ENCODE measurements at regions not wholly inside any gene's neighbourhood (a gene's known extent, or its start where the extent isn't known, plus 50 kb on each side); places are given as distances from the start of the nearest gene placed in this dataset.

DNA sequence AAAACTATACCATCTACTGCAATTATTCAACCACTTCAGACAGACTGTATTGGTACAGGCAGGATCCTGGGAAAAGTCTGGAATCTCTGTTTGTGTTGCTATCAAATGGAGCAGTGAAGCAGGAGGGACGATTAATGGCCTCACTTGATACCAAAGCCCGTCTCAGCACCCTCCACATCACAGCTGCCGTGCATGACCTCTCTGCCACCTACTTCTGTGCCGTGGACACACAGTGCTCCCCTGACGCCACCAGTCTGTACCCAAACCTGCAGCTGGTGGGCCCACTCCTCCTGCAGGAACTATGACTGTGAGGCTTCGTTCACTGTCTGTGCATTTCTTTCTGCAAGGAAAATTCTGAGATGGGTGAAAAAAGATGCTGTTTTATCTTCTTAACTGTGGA lies 284.7 kb downstream of the DAD1 start:
- no peak overlapping the region for H3K4me3 ChIP-seq (ENCODE audit: low read length, poor library complexity, severe bottlenecking)
- H2AFZ ChIP-seq (ENCODE audit: low read length) = no peak overlapping the region
- no peak overlapping the region for H3K9ac ChIP-seq (ENCODE audit: low read depth, low read length, poor library complexity, severe bottlenecking)
- no peak overlapping the region for H3K4me2 ChIP-seq (ENCODE audit: low read depth, low read length, poor library complexity, severe bottlenecking)
- no peaks in the 10 kb centered on the region for H3F3A ChIP-seq (ENCODE audit: low read depth)
- no peaks in the 10 kb centered on the region for H3K27me3 ChIP-seq (ENCODE audit: insufficient read depth, low read length, poor library complexity, severe bottlenecking)
- H4K20me1 ChIP-seq (ENCODE audit: insufficient read depth, low read length, poor library complexity, severe bottlenecking) = no peaks in the 10 kb centered on the region
- peaks cover 1% of the 10 kb centered on the region for H3K4me1 ChIP-seq (ENCODE audit: insufficient read depth, low read length, poor library complexity, severe bottlenecking)
- H3K79me2 ChIP-seq (ENCODE audit: insufficient read depth, low read length) = no peaks in the 10 kb centered on the region
- no peaks in the 10 kb centered on the region for H3K9me2 ChIP-seq (replicated peaks; ENCODE audit: low read depth, low read length)
- no peaks in the 10 kb centered on the region for H3K9me3 ChIP-seq (ENCODE audit: insufficient read depth, low read depth, low read length)
- TF ChIP-seq, protein P1, sequence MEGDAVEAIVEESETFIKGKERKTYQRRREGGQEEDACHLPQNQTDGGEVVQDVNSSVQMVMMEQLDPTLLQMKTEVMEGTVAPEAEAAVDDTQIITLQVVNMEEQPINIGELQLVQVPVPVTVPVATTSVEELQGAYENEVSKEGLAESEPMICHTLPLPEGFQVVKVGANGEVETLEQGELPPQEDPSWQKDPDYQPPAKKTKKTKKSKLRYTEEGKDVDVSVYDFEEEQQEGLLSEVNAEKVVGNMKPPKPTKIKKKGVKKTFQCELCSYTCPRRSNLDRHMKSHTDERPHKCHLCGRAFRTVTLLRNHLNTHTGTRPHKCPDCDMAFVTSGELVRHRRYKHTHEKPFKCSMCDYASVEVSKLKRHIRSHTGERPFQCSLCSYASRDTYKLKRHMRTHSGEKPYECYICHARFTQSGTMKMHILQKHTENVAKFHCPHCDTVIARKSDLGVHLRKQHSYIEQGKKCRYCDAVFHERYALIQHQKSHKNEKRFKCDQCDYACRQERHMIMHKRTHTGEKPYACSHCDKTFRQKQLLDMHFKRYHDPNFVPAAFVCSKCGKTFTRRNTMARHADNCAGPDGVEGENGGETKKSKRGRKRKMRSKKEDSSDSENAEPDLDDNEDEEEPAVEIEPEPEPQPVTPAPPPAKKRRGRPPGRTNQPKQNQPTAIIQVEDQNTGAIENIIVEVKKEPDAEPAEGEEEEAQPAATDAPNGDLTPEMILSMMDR (conservative IDR thresholded peaks at IDR 0.05; ENCODE audit: low read length) = no peak
- TF ChIP-seq EZH2phosphoT487 (IDR thresholded peaks at IDR 0.05; ENCODE audit: borderline replicate concordance) = no peak
- no peaks in the 10 kb centered on the region for H3K36me3 ChIP-seq (ENCODE audit: insufficient read depth, low read length)

DNA sequence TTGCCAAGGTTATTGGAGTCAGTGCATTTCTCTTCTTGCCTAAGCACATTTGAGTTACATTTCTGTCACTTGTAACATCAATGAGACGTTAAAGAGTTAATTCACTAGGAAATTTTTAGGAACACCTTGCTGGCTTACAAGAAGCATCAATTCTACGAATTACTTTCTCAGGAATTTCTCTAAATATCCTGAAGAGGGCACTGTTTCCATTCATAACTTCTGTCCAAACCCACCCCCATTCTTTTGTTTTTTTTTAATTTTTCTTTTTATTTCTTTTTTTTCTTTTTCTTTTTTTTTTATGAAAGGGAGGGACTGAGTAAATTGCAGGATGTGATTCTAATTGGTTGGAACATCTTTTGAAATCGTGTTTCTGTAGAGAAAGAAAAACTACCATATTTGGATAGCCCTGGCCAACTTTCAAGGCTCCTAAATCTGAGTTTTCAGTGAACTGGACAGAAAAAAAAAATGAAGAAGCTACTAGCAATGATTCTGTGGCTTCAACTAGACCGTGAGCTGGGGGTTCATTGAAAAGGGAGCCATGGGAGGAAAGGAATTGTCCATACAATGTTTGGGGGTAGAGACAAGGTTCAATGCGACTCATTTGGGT lies 285.3 kb downstream of the DAD1 start:
- Histone ChIP-seq H3K9me3 (ENCODE audit: insufficient read depth, low read depth, low read length) (no peaks in the 10 kb centered on the region), H3K4me3 (ENCODE audit: low read length, poor library complexity, severe bottlenecking) (no peak overlapping the region), H3K27me3 (ENCODE audit: insufficient read depth, low read length, poor library complexity, severe bottlenecking) (no peaks in the 10 kb centered on the region), H3K9me2 (replicated peaks; ENCODE audit: low read depth, low read length) (no peaks in the 10 kb centered on the region), H3K36me3 (ENCODE audit: insufficient read depth, low read length) (no peaks in the 10 kb centered on the region), H3K79me2 (ENCODE audit: insufficient read depth, low read length) (no peaks in the 10 kb centered on the region), H2AFZ (ENCODE audit: low read length) (no peak overlapping the region), H3K9ac (ENCODE audit: low read depth, low read length, poor library complexity, severe bottlenecking) (no peak overlapping the region), H4K20me1 (ENCODE audit: insufficient read depth, low read length, poor library complexity, severe bottlenecking) (no peaks in the 10 kb centered on the region), H3F3A (ENCODE audit: low read depth) (no peaks in the 10 kb centered on the region), H3K4me2 (ENCODE audit: low read depth, low read length, poor library complexity, severe bottlenecking) (no peak overlapping the region), H3K4me1 (ENCODE audit: insufficient read depth, low read length, poor library complexity, severe bottlenecking) (no peaks in the 10 kb centered on the region)
- TF ChIP-seq, protein P1 (conservative IDR thresholded peaks at IDR 0.05; ENCODE audit: low read length) = peak; percentile 53
- no peak for TF ChIP-seq EZH2phosphoT487 (IDR thresholded peaks at IDR 0.05; ENCODE audit: borderline replicate concordance)

DNA sequence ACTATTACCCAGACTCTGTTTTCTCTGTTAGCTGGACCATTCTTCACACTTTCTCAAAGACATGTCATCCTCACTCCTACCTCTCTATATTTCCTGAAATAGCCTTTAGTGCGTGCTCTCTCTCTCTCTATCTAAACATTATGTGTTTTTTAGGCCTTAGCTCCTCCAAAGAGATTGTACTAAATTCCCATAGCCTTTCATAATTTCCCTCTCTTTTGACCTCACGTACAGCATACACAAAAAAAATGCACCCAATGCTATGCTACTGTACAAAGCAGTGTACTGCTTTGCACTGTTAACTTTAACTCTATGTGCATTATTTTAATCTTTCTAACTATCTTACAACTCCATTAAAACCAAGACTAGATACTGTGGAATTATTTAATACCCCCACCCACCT lies 288.4 kb downstream of the DAD1 start:
- no peak overlapping the region for H3K4me2 ChIP-seq (ENCODE audit: low read depth, low read length, poor library complexity, severe bottlenecking)
- no peaks in the 10 kb centered on the region for H3K36me3 ChIP-seq (ENCODE audit: insufficient read depth, low read length)
- H3K27me3 ChIP-seq (ENCODE audit: insufficient read depth, low read length, poor library complexity, severe bottlenecking) = no peaks in the 10 kb centered on the region
- H3K79me2 ChIP-seq (ENCODE audit: insufficient read depth, low read length) = no peaks in the 10 kb centered on the region
- no peaks in the 10 kb centered on the region for H3F3A ChIP-seq (ENCODE audit: low read depth)
- H3K4me1 ChIP-seq (ENCODE audit: insufficient read depth, low read length, poor library complexity, severe bottlenecking) = no peaks in the 10 kb centered on the region
- no peak for TF ChIP-seq EZH2phosphoT487 (IDR thresholded peaks at IDR 0.05; ENCODE audit: borderline replicate concordance)
- TF ChIP-seq, protein P1 (conservative IDR thresholded peaks at IDR 0.05; ENCODE audit: low read length) = no peak
- no peaks in the 10 kb centered on the region for H3K9me2 ChIP-seq (replicated peaks; ENCODE audit: low read depth, low read length)
- no peak overlapping the region for H2AFZ ChIP-seq (ENCODE audit: low read length)
- H3K9ac ChIP-seq (ENCODE audit: low read depth, low read length, poor library complexity, severe bottlenecking) = no peak overlapping the region
- no peaks in the 10 kb centered on the region for H4K20me1 ChIP-seq (ENCODE audit: insufficient read depth, low read length, poor library complexity, severe bottlenecking)
- no peaks in the 10 kb centered on the region for H3K9me3 ChIP-seq (ENCODE audit: insufficient read depth, low read depth, low read length)
- H3K4me3 ChIP-seq (ENCODE audit: low read length, poor library complexity, severe bottlenecking) = no peak overlapping the region

Data from Loucy (cell line).